ENCODE measurements at regions not wholly inside any gene's neighbourhood (a gene's known extent, or its start where the extent isn't known, plus 50 kb on each side); places are given as distances from the start of the nearest gene placed in this dataset.

DNA sequence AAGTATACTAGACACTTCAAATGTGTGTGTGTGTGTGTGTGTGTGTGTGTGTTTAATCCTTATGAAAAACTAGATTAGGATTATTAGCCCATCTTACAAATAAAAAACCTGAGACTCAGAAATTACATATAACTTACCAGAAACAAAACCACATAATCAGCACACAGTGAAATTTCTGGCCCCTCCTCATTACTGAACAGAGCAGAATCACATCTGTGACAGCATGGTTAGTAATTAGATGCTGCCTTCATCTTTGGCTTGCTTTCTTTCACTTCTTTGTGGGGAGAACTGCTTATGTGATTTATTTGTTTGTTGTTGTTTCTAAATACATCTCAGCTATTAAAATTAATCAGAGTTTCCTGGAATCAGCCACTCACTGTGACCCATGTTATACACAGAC is 267.1 kb downstream of the TENT5A start:
- no peak for FAIRE-seq

DNA sequence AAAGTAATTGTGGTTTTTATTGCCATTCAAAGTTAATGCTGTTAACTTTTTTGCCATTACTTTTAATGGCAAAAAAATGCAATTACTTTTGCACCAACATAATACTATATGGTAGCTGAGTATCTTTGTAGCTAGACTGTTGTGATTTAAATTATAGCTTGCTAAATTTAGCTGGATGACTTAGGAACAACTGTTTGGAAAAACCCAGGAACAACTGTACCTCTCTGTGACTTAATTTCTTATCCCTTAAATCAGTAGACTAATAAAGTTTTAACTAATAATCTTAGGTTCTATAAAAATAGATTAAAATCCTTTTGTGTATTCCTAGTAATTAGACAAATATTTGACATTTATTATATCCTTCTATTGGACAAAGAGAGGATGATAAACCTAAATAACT is 268.2 kb downstream of the TENT5A start:
- FAIRE-seq (no peak), DNase-seq (ENCODE audit: insufficient read length, low spot score) (no peak)

More for the DNA sequence above, 267.1 kb downstream of the TENT5A start:
- DNase-seq (ENCODE audit: insufficient read length, low spot score), result no peak

DNA sequence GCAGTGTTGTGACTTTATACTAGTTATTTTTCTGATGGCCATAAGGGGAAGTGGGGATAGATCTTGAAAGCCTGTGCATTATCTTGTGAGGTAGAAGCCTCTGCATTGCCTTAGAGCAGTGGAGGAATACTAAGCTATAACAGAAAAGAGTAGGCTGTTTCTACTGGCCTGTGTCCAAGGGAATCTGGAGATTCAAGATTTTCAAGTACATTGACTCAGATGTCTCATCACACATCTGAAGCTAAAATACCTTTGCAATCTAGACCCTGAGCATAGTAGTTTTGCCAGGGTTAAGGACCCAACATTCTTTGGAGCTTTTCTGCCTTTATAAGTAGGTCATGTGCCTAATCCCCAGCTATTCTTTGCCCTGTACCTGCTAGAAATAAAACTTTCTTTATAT is 272.3 kb downstream of the TENT5A start:
- no peak for DNase-seq (ENCODE audit: insufficient read length, low spot score)
- FAIRE-seq, result no peak

DNA sequence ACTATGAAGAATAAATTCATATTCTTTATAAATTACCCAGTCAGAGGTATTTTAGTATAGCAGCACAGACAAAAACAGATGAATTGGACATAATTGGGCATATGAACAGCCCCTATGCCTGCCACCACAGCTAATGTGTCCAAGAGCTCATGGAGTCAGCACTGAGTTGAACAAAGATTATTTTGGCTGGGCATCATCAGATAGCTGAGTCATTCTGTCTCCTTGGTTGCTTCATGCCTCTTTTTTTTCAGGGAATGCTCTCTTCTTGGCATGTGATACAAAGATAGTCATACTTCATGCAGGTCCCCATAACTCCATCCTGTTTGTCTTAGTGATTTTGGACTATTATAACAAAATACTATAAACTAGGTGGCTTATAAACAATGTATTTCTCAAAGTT is 275.6 kb downstream of the TENT5A start:
- no peak for FAIRE-seq
- DNase-seq (ENCODE audit: insufficient read length, low spot score), result no peak

DNA sequence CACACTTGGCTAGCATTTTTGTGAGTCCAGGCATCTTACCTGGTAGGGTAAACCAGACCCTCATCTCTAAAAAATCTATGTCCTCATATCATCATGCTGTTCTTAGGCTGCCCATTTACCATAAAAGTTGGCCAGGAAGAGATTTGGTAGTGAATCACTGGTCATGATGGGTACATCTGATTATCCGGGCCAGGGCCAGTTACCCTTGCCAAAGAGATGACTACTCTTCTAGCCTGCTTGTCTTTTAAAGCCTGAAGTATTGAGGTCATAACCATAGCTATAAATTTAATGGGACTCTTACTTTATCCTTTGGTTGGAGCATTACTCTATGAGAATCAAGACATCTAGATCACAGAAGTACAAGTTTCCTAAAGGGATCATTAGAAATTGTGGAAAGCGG is 276.8 kb downstream of the TENT5A start:
- DNase-seq (ENCODE audit: insufficient read length, low spot score), result no peak
- no peak for FAIRE-seq

DNA sequence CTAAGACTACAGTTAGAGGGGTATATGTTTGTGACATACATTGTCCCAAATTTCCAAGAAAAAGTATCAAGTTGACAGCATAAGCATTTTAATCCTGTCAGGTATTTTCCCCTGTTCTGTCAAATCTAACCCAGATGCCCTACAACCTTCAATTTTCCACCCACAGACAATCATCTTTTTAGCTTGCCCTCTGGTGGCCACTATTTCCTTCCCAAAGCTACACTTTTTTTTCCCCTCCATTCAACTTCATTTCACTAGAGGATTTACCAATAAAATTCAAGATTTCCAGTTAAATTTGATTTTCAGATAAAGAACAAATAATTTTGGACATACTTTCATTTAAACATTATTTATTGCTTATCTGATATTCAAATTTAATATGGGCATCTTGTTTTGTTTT is 286.6 kb downstream of the TENT5A start:
- DNase-seq (ENCODE audit: insufficient read length, low spot score) (no peak), FAIRE-seq (no peak)

DNA sequence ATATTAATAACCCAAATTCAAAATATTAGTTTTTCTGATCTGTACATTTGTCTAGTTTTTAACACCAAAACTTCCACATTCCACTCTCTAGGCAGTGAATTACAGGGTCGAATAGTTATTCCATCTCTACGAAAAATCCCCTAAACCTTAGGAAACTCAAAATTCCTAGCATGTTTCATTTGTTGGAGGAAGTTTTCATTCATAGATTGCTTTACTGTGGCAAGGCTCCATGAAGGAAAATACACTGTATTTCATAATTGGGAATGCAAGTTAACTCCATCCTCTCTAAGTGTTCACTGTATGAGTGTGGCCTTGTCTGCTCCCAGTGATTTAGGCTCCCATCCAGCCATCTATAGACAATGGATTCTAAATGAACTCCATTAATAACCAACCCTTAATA is 296.1 kb downstream of the TENT5A start:
- no peak for FAIRE-seq

DNA sequence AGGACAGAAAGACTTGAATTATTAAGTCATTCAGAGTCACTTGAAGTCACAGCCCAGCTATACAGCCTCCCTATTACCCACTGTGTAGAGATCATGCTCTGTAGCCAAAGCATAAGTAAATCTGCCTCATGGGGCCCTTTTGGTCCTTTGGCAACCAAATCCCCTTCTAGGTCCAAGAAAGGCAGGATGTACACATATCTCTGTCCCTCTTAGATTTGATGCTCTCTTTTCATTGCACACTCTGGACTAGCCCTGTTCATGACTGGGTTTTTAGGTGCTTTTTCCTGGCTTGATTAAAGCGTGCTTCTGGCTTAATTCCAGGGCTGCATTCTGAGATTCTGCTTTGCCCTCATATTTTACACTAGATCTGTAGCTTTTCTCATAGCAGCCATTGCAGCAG is 296.8 kb downstream of the TENT5A start:
- FAIRE-seq (no peak), DNase-seq (ENCODE audit: insufficient read length, low spot score) (no peak)

More for the DNA sequence above, 296.1 kb downstream of the TENT5A start:
- no peak for DNase-seq (ENCODE audit: insufficient read length, low spot score)

DNA sequence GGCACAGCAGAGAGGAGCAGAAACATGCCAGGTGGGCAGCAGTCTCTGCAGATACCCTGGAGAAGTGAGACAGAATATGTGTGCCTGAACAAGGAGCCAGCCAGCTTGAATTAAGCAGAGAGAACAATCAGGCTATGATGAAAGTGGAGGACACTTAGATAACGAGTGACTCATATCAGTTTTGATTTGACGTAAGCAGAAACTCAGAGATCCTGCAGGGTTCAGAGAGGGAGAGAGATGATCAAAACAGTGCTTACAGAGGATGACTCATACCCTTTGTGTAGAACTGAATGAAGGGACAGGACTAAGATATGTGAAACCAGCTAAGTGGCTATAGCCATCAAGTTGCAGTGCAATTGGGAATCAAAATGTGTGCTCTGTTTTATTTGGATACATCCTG is 300.7 kb downstream of the TENT5A start:
- DNase-seq (ENCODE audit: insufficient read length, low spot score), result no peak

DNA sequence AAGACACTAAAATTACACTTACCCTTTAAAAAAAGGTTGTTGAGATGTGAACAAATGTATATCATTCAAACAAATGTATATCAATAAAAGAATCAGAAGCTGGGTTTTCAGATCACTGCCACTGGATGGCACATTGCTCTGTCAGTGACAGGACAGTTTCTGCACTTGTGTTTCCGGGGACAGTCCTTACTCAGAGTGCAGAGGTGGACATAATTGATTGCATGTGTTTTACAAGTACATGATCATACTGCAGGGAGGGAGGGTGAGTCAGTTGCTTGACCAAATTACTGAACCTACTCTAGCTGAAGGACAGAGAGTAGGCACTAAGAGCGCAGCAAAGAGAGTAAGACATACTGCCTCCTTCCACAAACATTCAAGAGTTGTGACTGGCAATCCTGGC is 302.3 kb downstream of the TENT5A start:
- FAIRE-seq, result no peak
- DNase-seq (ENCODE audit: insufficient read length, low spot score), result no peak

More for the DNA sequence above, 300.7 kb downstream of the TENT5A start:
- FAIRE-seq, result no peak

DNA sequence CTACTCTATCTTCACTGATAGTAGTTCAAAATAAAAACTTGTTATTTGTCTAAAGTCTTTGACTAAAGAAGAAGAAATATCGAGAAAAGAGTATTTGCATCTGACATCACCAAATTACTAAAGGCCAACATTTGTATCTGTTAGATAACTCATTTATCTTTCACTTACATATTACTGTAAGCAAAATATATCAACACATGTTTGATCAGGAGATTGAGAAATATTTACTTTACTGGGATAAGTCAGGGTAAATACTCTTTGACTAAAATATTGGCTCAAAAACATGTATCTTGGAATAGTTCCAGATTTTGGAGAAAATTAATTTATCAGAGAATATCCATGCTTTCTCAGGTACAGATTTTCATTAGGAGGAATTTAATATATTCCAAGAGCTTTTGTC is 306.0 kb downstream of the TENT5A start:
- FAIRE-seq, result no peak
- DNase-seq (ENCODE audit: insufficient read length, low spot score), result no peak

DNA sequence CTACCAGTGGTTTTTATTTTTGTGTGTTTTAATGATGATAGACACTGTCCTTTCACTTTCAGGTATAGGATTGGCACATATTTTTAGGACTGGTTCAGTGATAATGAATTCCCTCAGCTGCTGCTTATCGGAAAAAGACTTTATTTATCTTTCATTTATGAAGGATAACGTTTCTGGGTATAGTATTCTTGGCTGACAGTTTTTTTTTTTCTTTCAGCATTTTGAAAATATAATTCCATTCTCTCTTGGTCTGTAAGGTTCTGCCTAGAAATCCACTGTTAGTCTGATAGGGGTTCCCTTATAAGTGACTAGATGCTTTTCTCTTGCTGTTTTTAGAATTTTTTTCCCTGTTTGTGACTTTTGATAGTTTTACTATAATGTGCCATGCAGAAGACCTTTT is 313.1 kb downstream of the TENT5A start:
- FAIRE-seq (no peak), DNase-seq (ENCODE audit: insufficient read length, low spot score) (no peak)

DNA sequence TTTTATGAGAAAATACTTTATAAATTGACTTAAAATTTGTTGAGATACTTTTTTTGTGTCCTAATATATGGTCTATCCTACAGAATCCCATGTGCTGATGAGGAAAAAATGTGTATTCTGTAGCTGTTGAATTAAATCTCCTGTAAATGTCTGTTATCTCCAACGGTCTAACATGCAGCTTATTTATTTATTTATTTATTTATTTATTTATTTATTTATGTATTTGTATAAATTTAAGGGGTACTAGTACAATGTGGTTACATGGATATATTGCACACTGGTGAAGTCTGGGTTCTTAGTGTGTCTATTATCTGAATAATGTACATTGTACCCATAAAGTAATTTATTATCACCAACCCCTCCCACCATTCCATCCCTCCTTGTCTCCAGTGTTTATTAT is 315.5 kb downstream of the TENT5A start:
- FAIRE-seq (no peak), DNase-seq (ENCODE audit: insufficient read length, low spot score) (no peak)

DNA sequence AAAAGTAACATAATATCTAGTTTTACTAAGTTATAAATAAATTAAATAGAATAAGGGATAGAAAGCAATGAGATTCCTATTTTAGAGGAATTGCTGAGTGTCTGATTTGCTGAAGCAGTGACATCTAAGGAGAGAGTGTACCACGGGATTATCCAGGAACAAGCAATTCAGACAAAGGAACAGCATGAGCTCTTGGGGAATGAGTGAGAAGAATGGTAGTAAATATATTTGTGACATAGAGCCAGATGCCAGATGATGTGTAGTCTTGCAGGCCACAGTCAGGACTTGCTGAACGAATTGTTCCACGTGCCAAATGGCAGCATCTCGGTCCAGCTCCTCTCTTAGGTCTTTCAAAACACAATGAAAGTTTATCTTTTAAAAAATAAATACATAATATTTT is 339.2 kb downstream of the TENT5A start:
- FAIRE-seq (no peak), DNase-seq (ENCODE audit: insufficient read length, low spot score) (no peak)

DNA sequence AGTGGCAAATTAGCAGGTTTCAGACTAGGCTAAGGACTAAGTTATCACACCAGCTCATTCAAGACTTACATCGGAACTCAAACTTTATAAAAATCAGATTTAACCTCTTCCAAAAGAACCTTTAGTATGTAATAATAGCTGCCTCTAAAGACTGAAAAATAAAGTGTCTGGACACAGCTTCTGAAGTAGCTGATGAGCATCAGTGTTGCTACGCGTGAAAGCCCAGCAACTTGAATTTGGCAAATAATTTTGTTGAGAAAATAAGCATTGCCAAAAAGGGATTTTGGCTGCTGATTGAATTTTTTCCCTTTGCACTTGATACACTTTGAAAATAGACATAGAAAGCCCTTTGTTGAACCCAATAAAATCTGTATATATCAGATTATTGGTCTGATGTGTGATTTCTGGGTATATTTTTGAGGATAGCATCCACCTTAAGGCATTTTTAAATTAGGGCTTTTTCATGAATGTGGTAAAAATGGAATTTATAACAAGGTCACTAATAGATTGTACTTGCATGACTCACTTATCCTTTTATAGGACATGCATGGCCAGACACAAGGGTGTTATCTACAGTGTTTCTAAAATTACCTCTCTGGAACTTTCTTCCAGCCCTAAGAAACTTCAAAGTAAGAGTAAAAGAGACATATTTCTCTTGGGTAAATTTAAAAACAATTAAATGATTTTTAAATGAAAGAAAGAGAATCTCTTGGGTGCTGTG is 350.4 kb downstream of the TENT5A start:
- FAIRE-seq (no peak), DNase-seq (ENCODE audit: insufficient read length, low spot score) (no peak)

DNA sequence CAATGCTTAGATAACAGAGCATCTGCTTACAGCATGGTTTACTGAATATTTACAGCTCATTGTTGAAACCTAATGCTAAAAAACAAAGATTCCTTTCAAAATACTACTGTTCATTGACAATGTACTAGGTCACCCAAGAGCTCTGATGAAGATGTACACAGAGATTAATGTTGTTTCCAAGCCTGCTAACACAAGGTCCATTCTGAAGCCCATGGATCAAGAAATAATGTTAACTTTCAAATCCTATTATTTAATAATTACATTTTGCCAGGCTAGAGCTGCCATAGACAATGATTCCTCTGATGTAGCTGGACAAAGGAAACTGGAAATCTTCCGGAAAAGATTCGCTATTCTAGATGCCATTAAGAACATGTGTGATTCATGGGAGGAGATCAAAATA is 355.6 kb downstream of the TENT5A start:
- no peak for DNase-seq (ENCODE audit: insufficient read length, low spot score)
- no peak for FAIRE-seq

DNA sequence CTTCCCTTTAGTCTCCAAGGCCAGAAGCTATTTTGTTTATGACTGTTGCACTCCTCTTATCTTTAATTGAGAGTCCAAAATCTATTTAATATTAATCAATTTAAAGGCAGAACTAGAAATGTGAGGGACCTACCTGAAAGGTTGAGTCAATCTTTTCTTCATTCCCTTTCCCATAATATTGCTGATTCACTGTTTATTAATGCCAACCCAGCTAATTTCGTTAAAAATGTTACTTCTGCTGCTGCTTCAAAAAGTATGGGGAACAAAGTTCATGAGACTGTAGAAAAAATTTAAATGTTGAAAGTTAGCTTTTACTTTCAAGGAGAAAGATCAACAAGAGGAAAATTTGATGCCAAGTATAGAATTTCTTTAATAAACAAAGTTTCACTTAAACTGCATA is 365.3 kb downstream of the TENT5A start:
- DNase-seq (ENCODE audit: insufficient read length, low spot score) (no peak), FAIRE-seq (no peak)

DNA sequence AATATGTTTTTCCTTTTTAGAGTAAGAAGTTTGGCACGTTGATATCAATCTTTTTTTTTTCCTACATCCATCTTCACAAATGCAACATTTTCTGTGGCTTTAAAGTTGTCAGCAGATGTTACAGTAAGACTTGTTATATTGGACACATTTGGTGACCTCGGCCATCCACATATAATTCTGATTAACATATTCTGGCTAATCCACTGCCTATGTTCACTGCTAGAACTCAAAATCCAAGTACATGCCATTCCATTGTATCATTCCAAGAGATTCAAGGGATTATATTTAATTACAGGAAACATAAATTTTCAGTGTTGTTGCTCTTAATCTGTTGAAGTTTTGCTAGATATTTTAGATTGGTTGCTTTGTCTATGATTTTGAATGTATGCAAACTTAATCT is 367.6 kb downstream of the TENT5A start:
- DNase-seq (ENCODE audit: insufficient read length, low spot score) (no peak), FAIRE-seq (no peak)

DNA sequence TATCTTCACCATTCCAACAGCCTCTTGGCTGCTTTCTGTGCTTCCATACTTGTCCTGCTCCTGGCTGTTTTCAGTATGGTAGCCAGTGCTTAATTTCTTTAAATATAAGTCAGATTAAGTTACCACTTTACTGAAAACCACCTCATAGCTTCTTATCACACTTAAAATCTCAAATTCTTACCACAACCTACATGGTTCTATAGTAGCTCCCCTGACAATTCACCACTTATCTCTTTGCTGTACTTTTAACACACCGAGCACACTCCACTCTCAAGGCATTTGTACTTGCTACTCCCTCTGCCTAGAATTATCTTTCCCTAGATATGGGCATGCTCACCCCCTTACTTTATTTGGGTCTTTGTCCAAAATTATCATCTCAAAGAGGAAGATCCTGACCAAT is 369.0 kb downstream of the TENT5A start:
- DNase-seq (ENCODE audit: insufficient read length, low spot score), result no peak
- FAIRE-seq, result no peak

DNA sequence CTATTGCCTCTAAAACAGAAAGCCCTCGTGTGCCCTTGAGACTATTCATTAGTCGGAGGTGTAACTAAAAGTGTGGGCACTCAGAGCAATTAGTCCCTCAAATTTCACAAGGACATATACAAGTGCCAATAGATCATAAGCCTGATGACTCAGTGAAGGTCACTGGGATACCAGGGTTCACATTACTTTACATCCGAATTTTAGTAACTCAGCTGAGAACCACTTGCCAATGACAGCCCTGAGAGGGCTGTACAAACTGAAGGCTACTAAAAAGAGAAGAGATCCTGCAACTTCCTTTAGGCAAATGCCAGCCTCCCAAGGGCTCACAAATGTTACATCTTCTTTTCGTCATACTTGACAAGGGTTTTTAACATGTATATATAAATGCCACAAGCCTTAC is 369.6 kb downstream of the TENT5A start:
- no peak for DNase-seq (ENCODE audit: insufficient read length, low spot score)
- FAIRE-seq, result no peak

DNA sequence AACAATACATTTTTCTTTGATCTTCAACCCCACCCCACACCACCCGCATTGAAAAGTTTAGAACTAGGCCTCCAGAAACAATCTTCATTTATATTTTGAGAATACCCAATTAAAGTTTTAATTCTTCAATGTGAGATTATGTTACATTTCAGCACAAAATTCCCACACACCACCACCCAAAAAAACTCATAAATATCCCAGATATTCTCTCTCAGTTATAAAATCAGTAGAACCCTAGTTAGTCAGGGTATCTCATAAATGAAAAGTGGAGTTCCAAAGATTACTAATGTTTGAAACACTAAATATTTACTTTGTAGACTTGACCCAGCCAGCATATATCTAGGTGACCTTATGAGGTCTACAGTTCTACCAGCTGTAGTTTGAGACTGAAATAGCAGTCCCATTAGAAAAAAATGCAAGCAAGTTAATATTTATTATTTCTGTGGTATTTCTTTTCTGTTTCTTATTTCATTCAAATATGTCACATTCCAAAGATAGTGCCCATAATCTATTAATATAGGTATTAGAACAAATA is 371.0 kb downstream of the TENT5A start:
- DNase-seq (ENCODE audit: insufficient read length, low spot score) (no peak), FAIRE-seq (no peak)

DNA sequence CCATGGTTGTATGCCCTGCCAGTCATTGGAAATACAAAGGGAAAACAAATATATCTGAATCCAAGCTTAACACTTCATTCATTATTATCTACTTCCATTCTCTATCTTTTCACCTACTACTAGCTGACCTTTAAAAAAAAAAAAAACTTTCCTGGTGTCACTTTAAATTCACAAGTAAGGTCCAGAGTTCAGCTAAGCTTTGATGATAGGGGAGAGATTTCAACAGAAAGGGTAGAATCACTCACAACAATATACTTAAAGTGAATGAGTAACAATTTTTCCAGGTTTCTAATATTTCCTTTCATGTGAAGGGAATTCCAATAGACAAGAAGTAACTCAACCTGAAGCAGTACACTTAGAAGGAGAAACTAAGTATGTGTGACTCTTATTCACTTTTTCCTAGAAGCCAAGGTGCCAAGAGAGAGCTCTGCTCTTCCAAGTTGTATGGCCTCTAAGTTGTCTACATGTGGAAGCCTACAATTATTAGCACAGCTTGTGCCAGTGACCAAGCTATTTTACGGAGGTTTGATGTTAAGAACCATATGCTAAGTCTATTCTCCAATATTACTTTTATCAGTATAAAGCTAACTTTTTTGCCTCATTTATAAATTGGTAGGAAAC is 371.7 kb downstream of the TENT5A start:
- DNase-seq (ENCODE audit: insufficient read length, low spot score) (no peak), FAIRE-seq (no peak)
